ENCODE measurements at regions not wholly inside any gene's neighbourhood (a gene's known extent, or its start where the extent isn't known, plus 50 kb on each side); places are given as distances from the start of the nearest gene placed in this dataset.

GRCh38 chr2:240322231-240322955 lies 113.1 kb upstream of the GPC1 start:
- H3K4me1 ChIP-seq (ENCODE audit: control insufficient read depth, insufficient read depth, low read length): no peaks in the 10 kb centered on the region
- in situ Hi-C loops (cut with MboI): no loop called here
- no TSS peak for BruUV-seq (replicated peaks)
- SMC1A ChIA-PET (ENCODE audit: uncharacterized antibody, unreplicated experiment): no interaction called here
- H3K27ac ChIP-seq (ENCODE audit: control insufficient read depth, insufficient read depth): no peak overlapping the region
- H3K79me2 ChIP-seq (ENCODE audit: control insufficient read depth, insufficient read depth, low read length): no peaks in the 10 kb centered on the region
- intact Hi-C loops (cut with micrococcal nuclease; ENCODE audit: unreplicated experiment): no loop called here
- H3K27me3 ChIP-seq (replicated peaks in 1 of 2; ENCODE audit: control insufficient read depth in 2 of 2, insufficient read depth in 2 of 2, low read length in 1 of 2): peaks cover 0 to 6% of the 10 kb centered on the region in 2 experiments; a peak in 3 of 4 replicates
- no peak overlapping the region for H3K9ac ChIP-seq (ENCODE audit: control insufficient read depth, insufficient read depth, low read length)
- RAD21 ChIA-PET (ENCODE audit: unreplicated experiment): no interaction called here
- no peaks in the 10 kb centered on the region for H3K9me3 ChIP-seq (replicated peaks; ENCODE audit: control insufficient read depth, insufficient read depth, low read length)
- H2AFZ ChIP-seq (ENCODE audit: control insufficient read depth, low read depth, low read length): no peak overlapping the region
- WGBS (ENCODE audit: insufficient coverage, insufficient replicate concordance, low lambda C conversion rate, missing lambda C conversion rate): 43% methylated on average over 29 of the region's 29 CpGs
- CTCF ChIA-PET: no interaction called here
- H3K4me2 ChIP-seq (ENCODE audit: control insufficient read depth, insufficient read depth): no peak overlapping the region
- POLR2A ChIA-PET: no interaction called here
- no peaks in the 10 kb centered on the region for H3K36me3 ChIP-seq (ENCODE audit: control insufficient read depth in 2 of 2, insufficient read depth in 2 of 2, low read length in 1 of 2)
- FAIRE-seq (no peak), DNase-seq (ENCODE audit: low read depth, low spot score) (no peak), ATAC-seq (no peak)
- H4K20me1 ChIP-seq (ENCODE audit: control insufficient read depth, insufficient read depth): no peaks in the 10 kb centered on the region
- TF ChIP-seq SUPT20H (IDR thresholded peaks at IDR 0.05; ENCODE audit: borderline replicate concordance, control insufficient read depth, low read depth, low read length) (no peak), EED (IDR thresholded peaks at IDR 0.05; ENCODE audit: low read depth) (no peak)
- no peak overlapping the region for H3K4me3 ChIP-seq

GRCh38 chr2:240322991-240323390 lies 112.5 kb upstream of the GPC1 start:
- SMC1A ChIA-PET (ENCODE audit: uncharacterized antibody, unreplicated experiment): no interaction called here
- ATAC-seq (no peak), FAIRE-seq (no peak), DNase-seq (ENCODE audit: low read depth, low spot score) (no peak)
- Histone ChIP-seq H3K79me2 (ENCODE audit: control insufficient read depth, insufficient read depth, low read length) (no peaks in the 10 kb centered on the region), H3K27me3 (replicated peaks in 1 of 2; ENCODE audit: control insufficient read depth in 2 of 2, insufficient read depth in 2 of 2, low read length in 1 of 2) (peaks cover 0 to 6% of the 10 kb centered on the region in 2 experiments; a peak in 3 of 4 replicates), H3K4me3 (no peak overlapping the region), H3K4me1 (ENCODE audit: control insufficient read depth, insufficient read depth, low read length) (no peaks in the 10 kb centered on the region), H3K36me3 (ENCODE audit: control insufficient read depth in 2 of 2, insufficient read depth in 2 of 2, low read length in 1 of 2) (no peaks in the 10 kb centered on the region), H4K20me1 (ENCODE audit: control insufficient read depth, insufficient read depth) (no peaks in the 10 kb centered on the region), H2AFZ (ENCODE audit: control insufficient read depth, low read depth, low read length) (no peak overlapping the region), H3K9ac (ENCODE audit: control insufficient read depth, insufficient read depth, low read length) (no peak overlapping the region), H3K4me2 (ENCODE audit: control insufficient read depth, insufficient read depth) (no peak overlapping the region), H3K27ac (ENCODE audit: control insufficient read depth, insufficient read depth) (no peak overlapping the region), H3K9me3 (replicated peaks; ENCODE audit: control insufficient read depth, insufficient read depth, low read length) (no peaks in the 10 kb centered on the region)
- CTCF ChIA-PET: no interaction called here
- WGBS (ENCODE audit: insufficient coverage, insufficient replicate concordance, low lambda C conversion rate, missing lambda C conversion rate): 37% methylated on average over 25 of the region's 25 CpGs
- POLR2A ChIA-PET: no interaction called here
- in situ Hi-C loops (cut with MboI) (no loop called here), intact Hi-C loops (cut with micrococcal nuclease; ENCODE audit: unreplicated experiment) (no loop called here)
- BruUV-seq (replicated peaks): no TSS peak
- RAD21 ChIA-PET (ENCODE audit: unreplicated experiment): no interaction called here
- no peak for TF ChIP-seq TCF7 (IDR thresholded peaks at IDR 0.05; ENCODE audit: borderline replicate concordance)
- no peak for TF ChIP-seq ATF3 (IDR thresholded peaks at IDR 0.05; ENCODE audit: borderline replicate concordance, extremely low read depth, low read depth, low read length)
- TF ChIP-seq, protein P1, sequence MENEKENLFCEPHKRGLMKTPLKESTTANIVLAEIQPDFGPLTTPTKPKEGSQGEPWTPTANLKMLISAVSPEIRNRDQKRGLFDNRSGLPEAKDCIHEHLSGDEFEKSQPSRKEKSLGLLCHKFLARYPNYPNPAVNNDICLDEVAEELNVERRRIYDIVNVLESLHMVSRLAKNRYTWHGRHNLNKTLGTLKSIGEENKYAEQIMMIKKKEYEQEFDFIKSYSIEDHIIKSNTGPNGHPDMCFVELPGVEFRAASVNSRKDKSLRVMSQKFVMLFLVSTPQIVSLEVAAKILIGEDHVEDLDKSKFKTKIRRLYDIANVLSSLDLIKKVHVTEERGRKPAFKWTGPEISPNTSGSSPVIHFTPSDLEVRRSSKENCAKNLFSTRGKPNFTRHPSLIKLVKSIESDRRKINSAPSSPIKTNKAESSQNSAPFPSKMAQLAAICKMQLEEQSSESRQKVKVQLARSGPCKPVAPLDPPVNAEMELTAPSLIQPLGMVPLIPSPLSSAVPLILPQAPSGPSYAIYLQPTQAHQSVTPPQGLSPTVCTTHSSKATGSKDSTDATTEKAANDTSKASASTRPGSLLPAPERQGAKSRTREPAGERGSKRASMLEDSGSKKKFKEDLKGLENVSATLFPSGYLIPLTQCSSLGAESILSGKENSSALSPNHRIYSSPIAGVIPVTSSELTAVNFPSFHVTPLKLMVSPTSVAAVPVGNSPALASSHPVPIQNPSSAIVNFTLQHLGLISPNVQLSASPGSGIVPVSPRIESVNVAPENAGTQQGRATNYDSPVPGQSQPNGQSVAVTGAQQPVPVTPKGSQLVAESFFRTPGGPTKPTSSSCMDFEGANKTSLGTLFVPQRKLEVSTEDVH (IDR thresholded peaks at IDR 0.05; ENCODE audit: low read depth, partially characterized antibody): no peak
- TF ChIP-seq ZNF274 (IDR thresholded peaks at IDR 0.05; ENCODE audit: insufficient read depth, insufficient read length): no peak
- no peak for TF ChIP-seq ZSCAN29 (IDR thresholded peaks at IDR 0.05)
- no peak for TF ChIP-seq E4F1 (IDR thresholded peaks at IDR 0.05; ENCODE audit: borderline replicate concordance, partially characterized antibody)
- TF ChIP-seq GATAD2B (conservative IDR thresholded peaks at IDR 0.05; ENCODE audit: low read depth): no peak
- no peak for TF ChIP-seq MTA2 (IDR thresholded peaks at IDR 0.05; ENCODE audit: low read depth)
- TF ChIP-seq KAT2A (conservative IDR thresholded peaks at IDR 0.05; ENCODE audit: control insufficient read depth, low read depth, low read length): no peak
- TF ChIP-seq WRNIP1 (IDR thresholded peaks at IDR 0.05; ENCODE audit: borderline replicate concordance, low read depth, low read length): no peak

All from GM12878 (cell line).